Smooth muscle cell (in vitro differentiated cells): ENCODE measurements at regions not wholly inside any gene's neighbourhood (a gene's known extent, or its start where the extent isn't known, plus 50 kb on each side); places are given as distances from the start of the nearest gene placed in this dataset.

ENCODE experiments used
- DNase-seq: peaks from one replicate; lab custom pipeline; 2025; ENCODE audit not compliant: unreplicated experiment; lab: John Stamatoyannopoulos, UW
- H2AFZ ChIP-seq: fragments of 200-600 bp; sonication (generic); 2 replicates; pipeline ENCODE4 v1.6.0; 2016; ENCODE audit warnings: antibody characterized with exemption, low read depth, mild to moderate bottlenecking
- H3F3A ChIP-seq: fragments of 200-600 bp; sonication (generic); 2 replicates; pipeline ENCODE4 v1.6.0; 2017; ENCODE audit warnings: antibody characterized with exemption, low read depth
- H3K27ac ChIP-seq: fragments of 200-600 bp; sonication (generic); 2 replicates; pipeline ENCODE4 v1.5.1; 2016; ENCODE audit warnings: low read depth, mild to moderate bottlenecking
- H3K27me3 ChIP-seq: fragments of 200-600 bp; sonication (generic); 2 replicates; pipeline ENCODE4 v1.6.1; 2016; ENCODE audit warnings: low read depth, mild to moderate bottlenecking
- H3K36me3 ChIP-seq: fragments of 200-600 bp; sonication (generic); 2 replicates; pipeline ENCODE4 v1.5.1; 2016; ENCODE audit warnings: low read depth
- H3K4me1 ChIP-seq: fragments of 200-600 bp; sonication (generic); 2 replicates; pipeline ENCODE4 v1.5.1; 2016; ENCODE audit warnings: low read depth
- H3K4me2 ChIP-seq: fragments of 200-600 bp; sonication (generic); 2 replicates; pipeline ENCODE4 v1.6.0; 2016; ENCODE audit warnings: mild to moderate bottlenecking
- H3K4me3 ChIP-seq: fragments of 200-600 bp; sonication (generic); 2 replicates; pipeline ENCODE4 v1.5.1; 2016; ENCODE audit warnings: mild to moderate bottlenecking
- H3K79me2 ChIP-seq: fragments of 200-600 bp; sonication (generic); 2 replicates; pipeline ENCODE4 v1.6.0; 2016; ENCODE audit warnings: low read depth, mild to moderate bottlenecking
- H3K9ac ChIP-seq: fragments of 200-600 bp; sonication (generic); 2 replicates; pipeline ENCODE4 v1.6.0; 2016; ENCODE audit warnings: low read depth
- H3K9me3 ChIP-seq: fragments of 200-600 bp; sonication (generic); replicated peaks from 2 replicates; pipeline ENCODE4 v1.5.1; 2016; ENCODE audit warnings: low read depth
- H4K20me1 ChIP-seq: fragments of 200-600 bp; sonication (generic); 2 replicates; pipeline ENCODE4 v1.6.0; 2016; ENCODE audit warnings: low read depth
- CTCF ChIP-seq: fragments of 200-600 bp; sonication (generic); IDR thresholded peaks from 2 replicates; pipeline ENCODE4 v1.5.1; 2017; ENCODE audit warnings: borderline replicate concordance, mild to moderate bottlenecking, antibody characterized with exemption; ENCODE audit not compliant: insufficient read depth, poor library complexity, severe bottlenecking
- WGBS: methylation state at CpG from one replicate; pipeline ENCODE4 v1.1.7; 2016; ENCODE audit warnings: low lambda C conversion rate; 5-methylcytosine and 5-hydroxymethylcytosine counted together

GRCh38 chr5:135216471-135217343 lies 182.3 kb downstream of the MACROH2A1 start:
- Histone ChIP-seq H3K4me2 (no peak overlapping the region), H3K79me2 (no peaks in the 10 kb centered on the region), H3K4me3 (no peak overlapping the region), H3K27ac (no peak overlapping the region), H4K20me1 (no peaks in the 10 kb centered on the region), H3K4me1 (peaks cover 10% of the 10 kb centered on the region), H3K36me3 (no peaks in the 10 kb centered on the region), H3K9ac (no peak overlapping the region), H3F3A (no peaks in the 10 kb centered on the region), H2AFZ (no peak overlapping the region), H3K9me3 (no peaks in the 10 kb centered on the region), H3K27me3 (no peaks in the 10 kb centered on the region)
- TF ChIP-seq CTCF = no peak
- DNase-seq = no peak

- Histone ChIP-seq H3K9ac (no peak overlapping the region), H3K27me3 (no peaks in the 10 kb centered on the region), H4K20me1 (no peaks in the 10 kb centered on the region), H3K9me3 (no peaks in the 10 kb centered on the region), H3K27ac (no peak overlapping the region), H2AFZ (no peak overlapping the region), H3K79me2 (no peaks in the 10 kb centered on the region), H3K4me2 (no peak overlapping the region), H3K4me3 (no peak overlapping the region), H3F3A (peaks cover 8% of the 10 kb centered on the region), H3K36me3 (no peaks in the 10 kb centered on the region), H3K4me1 (peaks cover 16% of the 10 kb centered on the region)
- WGBS = 88% methylated on average over 7 of the region's 7 CpGs
- no peak for DNase-seq
- no peak for TF ChIP-seq CTCF
Measured at GRCh38 chr5:135215617-135216470, 181.8 kb upstream of the PITX1 start.

DNA sequence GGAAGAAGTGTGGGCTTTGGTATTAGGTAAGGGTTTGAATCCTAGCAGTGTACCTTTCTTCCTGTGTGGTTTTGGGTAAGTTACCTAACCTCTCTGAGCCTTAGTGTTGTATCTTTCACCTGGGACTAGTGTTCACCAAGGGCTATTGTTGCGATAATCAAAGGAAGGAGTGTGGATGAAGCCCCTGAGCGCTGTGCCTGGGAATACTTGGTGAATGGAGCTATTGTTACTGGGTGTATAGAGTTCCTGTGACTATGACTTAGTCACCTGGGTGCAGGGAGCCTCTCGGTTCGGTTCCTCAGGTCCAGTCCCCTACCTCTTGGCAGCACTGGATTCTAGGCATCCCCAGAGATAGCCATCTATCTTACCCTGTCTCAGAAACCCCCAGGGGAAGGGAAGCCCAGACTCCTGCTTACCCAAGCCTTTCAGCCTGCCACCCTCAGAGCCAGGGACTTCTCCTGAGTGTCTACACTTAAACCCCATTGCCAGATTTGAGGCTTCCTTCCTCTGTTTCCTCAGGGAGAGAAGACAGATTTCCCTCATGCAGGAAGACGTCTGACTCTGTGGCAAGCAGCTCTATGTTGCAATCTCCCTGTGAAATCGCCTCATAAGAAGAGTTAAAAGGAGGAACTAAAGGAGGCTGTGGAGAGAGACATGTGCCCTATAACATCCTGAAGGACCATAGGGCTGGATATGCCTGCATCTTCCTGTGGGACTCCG lies 181.0 kb upstream of the PITX1 start:
- DNase-seq = no peak
- no peak overlapping the region for H2AFZ ChIP-seq

More for the DNA sequence above, 181.0 kb upstream of the PITX1 start:
- no peak overlapping the region for H3K27ac ChIP-seq
- TF ChIP-seq CTCF = no peak
- no peaks in the 10 kb centered on the region for H3K79me2 ChIP-seq
- no peak overlapping the region for H3K9ac ChIP-seq
- no peaks in the 10 kb centered on the region for H3K36me3 ChIP-seq
- no peaks in the 10 kb centered on the region for H3K27me3 ChIP-seq
- no peak overlapping the region for H3K4me3 ChIP-seq
- no peaks in the 10 kb centered on the region for H3K9me3 ChIP-seq
- H3F3A ChIP-seq = peaks cover 14% of the 10 kb centered on the region
- no peaks in the 10 kb centered on the region for H4K20me1 ChIP-seq
- 61% methylated on average over 7 of the region's 7 CpGs for WGBS
- peaks cover 16% of the 10 kb centered on the region for H3K4me1 ChIP-seq
- H3K4me2 ChIP-seq = no peak overlapping the region
